Astrocyte (in vitro differentiated cells and primary cell): ENCODE measurements at regions not wholly inside any gene's neighbourhood (a gene's known extent, or its start where the extent isn't known, plus 50 kb on each side); places are given as distances from the start of the nearest gene placed in this dataset.

ENCODE experiments used
- CTCF ChIP-seq: IDR thresholded peaks from 2 replicates; pipeline ENCODE4 v1.5.1; 2011; ENCODE audit warnings: low read depth, mild to moderate bottlenecking, inconsistent platforms, low read length, moderate library complexity; ENCODE audit not compliant: insufficient read depth
- EZH2 ChIP-seq: IDR thresholded peaks from 2 replicates; pipeline ENCODE4 v1.6.1; 2012; ENCODE audit warnings: mild to moderate bottlenecking, low read length, inconsistent platforms; ENCODE audit not compliant: insufficient read depth

GRCh38 chr9:99588747-99589146 lies 232.9 kb upstream of the NR4A3 start:
- TF ChIP-seq CTCF (no peak), EZH2 (no peak)
